Motor neuron (in vitro differentiated cells): ENCODE measurements at regions not wholly inside any gene's neighbourhood (a gene's known extent, or its start where the extent isn't known, plus 50 kb on each side); places are given as distances from the start of the nearest gene placed in this dataset.

Experiments used
- ATAC-seq, 8 experiments: fragments of 200-7000 bp; cut with Tn5 transposase; replicated peaks in 6 of 8; 2 replicates each; pipeline ENCODE4 v1.8.0; 2021; ENCODE audit warnings: mild to moderate bottlenecking in 8 of 8, moderate library complexity in 8 of 8
- H3K27ac ChIP-seq, 2 donors: fragments of 250-450 bp; sonication (Bioruptor Pico); 2 replicates each; pipeline ENCODE4 v1.9.0; 2021; ENCODE audit warnings: antibody characterized with exemption in 2 of 2, mild to moderate bottlenecking in 2 of 2, moderate library complexity in 1 of 2
- H3K4me1 ChIP-seq, 2 donors: fragments of 250-450 bp; sonication (Bioruptor Pico); replicated peaks in 1 of 2; 2 replicates each; pipeline ENCODE4 v1.6.1; 2021; ENCODE audit warnings: antibody characterized with exemption in 2 of 2, mild to moderate bottlenecking in 2 of 2, moderate library complexity in 1 of 2
- H3K4me3 ChIP-seq, 5 donors: fragments of 250-450 bp; sonication (Bioruptor Pico); 2 replicates each; pipeline ENCODE4 v1.9.0; 2021; ENCODE audit warnings: antibody characterized with exemption in 5 of 5, mild to moderate bottlenecking in 5 of 5, moderate library complexity in 4 of 5
- WGBS, 10 experiments: fragments of 450-650 bp; shearing (Covaris generic); methylation state at CpG; one replicate each; pipeline ENCODE4 v1.0.0; 2022; 5-methylcytosine and 5-hydroxymethylcytosine counted together
- in situ Hi-C, 9 experiments: fragments of 400-800 bp; cut with MboI; loops; one replicate each; pipeline ENCODE4 v1.15.0; 2021; ENCODE audit warnings: low sequenced_read_pairs in 9 of 9, low pct_unique_long_range_greater_than_20kb in 2 of 9; ENCODE audit not compliant: unreplicated experiment in 9 of 9

DNA sequence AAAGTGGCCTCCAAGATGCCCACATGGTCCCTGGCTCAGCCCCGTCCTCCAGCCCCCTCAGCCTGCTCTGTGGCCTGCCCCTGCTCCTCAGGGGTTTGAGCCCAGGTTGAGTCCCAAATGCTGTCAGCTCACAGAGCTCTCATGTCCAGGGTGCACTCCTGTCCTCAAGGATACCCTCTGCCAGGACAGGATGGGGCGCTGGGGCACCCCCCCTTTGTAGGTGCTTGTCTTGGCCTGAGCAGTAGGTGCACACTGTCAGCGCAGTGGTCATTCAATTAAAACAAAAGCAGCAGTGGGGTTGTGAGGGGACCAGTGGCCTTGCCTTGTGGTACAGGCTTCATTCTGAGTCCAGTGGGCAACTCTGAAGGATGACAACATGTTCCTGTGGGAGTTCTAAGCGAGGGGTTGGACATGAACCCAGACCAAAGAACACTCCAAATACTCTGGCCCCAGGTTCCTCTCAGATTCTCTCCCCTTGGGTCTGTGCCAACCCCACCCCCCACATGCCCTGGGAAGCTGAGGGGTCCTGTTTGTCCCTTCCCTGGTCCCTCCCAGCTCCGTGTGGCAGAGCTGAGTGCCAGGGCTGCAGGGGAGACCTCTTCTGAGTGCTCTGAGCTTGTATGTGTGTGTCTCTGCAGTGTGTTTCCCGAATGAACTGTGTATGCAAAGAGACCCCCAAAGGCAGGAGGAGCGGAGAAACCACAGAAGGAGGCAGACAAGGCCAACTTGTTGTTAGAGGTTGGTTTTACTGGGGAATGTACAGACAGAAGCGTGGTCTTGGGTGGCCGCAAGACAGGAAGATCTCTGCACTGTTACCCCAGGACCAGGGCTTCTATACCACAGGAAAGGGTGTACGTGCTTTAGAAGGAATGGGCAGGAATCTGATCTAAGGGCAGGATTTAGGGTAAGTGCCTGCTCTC is 155.6 kb upstream of the HS6ST1 start:
- 48 to 100% (median 96%) methylated on average over 1 to 4 of the region's 10 CpGs; no CpG with 5 or more reads in 3 of the 10 experiments for WGBS, 10 experiments
- H3K4me1 ChIP-seq: peaks cover 22 to 35% of the 10 kb centered on the region in 2 donors
- in situ Hi-C loops: no loop called here
- ATAC-seq: no peak
- no peak overlapping the region for H3K4me3 ChIP-seq
- H3K27ac ChIP-seq: peak overlapping the region in 1 of 2 donors; percentile 42

DNA sequence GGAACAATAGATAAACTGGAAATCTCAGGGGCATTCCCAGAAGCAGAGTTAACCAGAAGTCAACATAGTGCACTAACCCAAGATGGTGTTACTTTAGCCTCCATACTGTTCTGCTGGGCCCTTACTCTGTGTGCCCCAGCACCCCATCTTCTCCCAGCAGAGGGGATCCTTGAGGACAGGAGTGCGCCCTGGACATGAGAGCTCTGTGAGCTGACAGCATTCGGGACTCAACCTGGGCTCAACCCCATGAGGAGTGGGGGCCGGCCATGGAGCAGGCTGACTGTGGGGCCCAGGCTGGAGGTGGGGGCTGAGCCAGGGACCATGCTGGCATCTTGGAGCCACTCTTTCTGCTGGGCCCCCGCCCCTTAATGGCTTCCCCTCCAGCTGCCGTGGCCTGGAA is 156.3 kb upstream of the HS6ST1 start:
- H3K27ac ChIP-seq: no peak overlapping the region
- peaks cover 22 to 35% of the 10 kb centered on the region in 2 donors for H3K4me1 ChIP-seq
- H3K4me3 ChIP-seq: no peak overlapping the region
- in situ Hi-C loops: no loop called here
- no peak for ATAC-seq
- 70% methylated on average over 2 of the region's 5 CpGs; no CpG with 5 or more reads in 9 of the 10 experiments for WGBS, 10 experiments

DNA sequence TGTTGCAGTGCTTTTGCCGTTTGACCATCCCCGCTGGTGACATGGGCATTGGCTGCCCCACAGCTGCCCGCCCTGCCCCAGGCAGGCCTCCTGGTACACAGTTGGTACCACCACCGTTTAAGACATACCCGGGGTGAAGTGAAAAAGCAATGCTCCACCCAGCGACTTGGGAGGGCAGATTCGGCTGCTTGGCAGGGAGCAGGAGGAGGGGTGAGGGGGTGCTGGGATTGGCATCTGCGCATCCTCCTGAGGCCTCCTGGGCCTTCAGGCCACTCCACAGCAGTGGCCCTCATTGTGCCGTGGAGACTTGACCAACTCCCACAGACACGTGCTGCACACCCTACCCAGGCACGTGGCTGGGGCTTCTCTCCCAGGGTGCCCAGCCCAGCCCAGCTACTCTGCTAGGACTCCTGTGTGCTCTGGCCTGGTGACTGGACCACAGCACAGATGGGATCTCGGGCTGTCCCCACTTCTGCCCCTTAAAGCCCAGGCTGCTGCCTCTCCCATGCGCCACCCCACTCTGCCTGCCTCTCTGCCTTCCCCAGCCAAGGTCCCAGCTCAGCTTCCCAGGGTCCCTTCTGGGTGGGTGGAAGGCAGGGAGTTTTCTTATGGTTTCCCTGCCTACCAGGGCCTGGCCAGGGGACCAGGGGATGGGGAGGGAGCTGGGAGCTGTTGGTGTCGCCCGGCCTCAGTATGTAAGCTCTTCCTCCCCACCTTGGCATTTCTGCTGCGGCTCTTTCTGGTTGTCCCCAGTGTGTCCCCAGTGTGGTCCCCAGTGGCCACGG is 157.0 kb upstream of the HS6ST1 start:
- H3K4me1 ChIP-seq: peaks cover 22 to 35% of the 10 kb centered on the region in 2 donors
- no peak overlapping the region for H3K4me3 ChIP-seq
- in situ Hi-C loops: no loop called here
- WGBS, 10 experiments: 92 to 100% (median 97%) methylated on average over 2 to 9 of the region's 17 CpGs; no CpG with 5 or more reads in 6 of the 10 experiments
- no peak overlapping the region for H3K27ac ChIP-seq
- ATAC-seq: no peak

DNA sequence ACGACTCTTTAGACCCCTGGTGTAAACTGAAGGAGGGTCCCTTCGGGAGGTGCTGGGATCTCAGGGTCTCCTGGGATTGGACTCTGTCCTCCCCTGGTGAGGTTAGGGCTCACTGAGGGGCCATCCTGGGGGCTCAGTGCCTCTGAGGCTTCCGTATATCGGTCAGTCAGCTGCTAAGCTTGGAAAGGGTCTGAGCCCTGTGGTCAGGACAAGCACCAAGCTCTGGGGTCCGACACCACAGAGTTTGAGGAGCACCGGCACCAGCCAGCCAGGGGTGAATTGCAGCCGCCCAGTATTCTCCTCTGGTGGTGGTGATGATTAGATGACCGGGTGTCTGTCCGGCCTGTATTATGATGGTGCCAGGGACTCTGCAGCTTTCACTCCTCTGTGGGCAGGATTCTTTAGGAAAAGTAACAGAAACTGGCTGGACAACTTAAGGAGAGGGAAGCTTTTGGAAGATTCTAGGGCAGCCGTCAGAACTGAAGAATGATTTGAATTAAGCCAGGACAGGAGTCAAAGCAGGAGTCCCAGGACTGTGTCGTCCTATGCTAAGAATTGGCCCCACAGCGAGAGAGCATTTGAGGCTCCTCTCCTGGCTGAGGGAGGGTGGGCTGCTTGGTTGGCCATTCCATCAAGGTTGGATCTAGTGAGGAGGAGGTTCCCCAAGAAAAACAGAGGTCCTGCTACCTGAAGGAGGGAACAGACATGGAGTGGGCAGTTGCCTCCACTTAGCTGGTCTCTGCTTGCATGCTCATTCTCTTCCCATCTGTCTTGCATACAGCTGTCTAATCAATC is 158.6 kb upstream of the HS6ST1 start:
- in situ Hi-C loops: no loop called here
- peaks cover 21 to 33% of the 10 kb centered on the region in 2 donors for H3K4me1 ChIP-seq
- H3K27ac ChIP-seq: no peak overlapping the region
- WGBS, 10 experiments: 81 to 100% (median 94%) methylated on average over 1 to 5 of the region's 12 CpGs; no CpG with 5 or more reads in 2 of the 10 experiments
- ATAC-seq: no peak
- H3K4me3 ChIP-seq: no peak overlapping the region

DNA sequence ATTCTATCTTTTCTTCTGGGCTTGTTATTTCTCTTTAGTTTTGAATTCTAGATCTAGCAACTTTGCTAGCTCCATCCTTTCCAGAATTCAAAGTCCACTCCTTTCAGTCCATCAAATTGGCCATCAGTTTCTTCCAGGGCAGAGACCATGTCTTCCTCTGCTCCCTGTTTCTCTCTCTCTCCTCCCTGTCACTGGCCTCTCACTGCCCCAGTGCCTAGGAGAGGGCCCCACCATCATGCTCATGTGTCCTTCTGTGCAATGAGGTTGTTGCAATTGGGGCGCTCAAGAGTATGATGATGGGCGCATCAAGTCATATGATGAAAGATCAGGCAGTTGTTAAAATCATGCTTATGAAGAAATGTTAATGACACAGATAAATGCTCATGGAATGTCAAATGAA is 159.2 kb upstream of the HS6ST1 start:
- 63 to 100% (median 98%) methylated on average over 1 to 2 of the region's 2 CpGs for WGBS, 10 experiments
- H3K4me1 ChIP-seq: peaks cover 14 to 27% of the 10 kb centered on the region in 2 donors
- no peak overlapping the region for H3K4me3 ChIP-seq
- ATAC-seq: no peak
- in situ Hi-C loops: no loop called here
- H3K27ac ChIP-seq: no peak overlapping the region

DNA sequence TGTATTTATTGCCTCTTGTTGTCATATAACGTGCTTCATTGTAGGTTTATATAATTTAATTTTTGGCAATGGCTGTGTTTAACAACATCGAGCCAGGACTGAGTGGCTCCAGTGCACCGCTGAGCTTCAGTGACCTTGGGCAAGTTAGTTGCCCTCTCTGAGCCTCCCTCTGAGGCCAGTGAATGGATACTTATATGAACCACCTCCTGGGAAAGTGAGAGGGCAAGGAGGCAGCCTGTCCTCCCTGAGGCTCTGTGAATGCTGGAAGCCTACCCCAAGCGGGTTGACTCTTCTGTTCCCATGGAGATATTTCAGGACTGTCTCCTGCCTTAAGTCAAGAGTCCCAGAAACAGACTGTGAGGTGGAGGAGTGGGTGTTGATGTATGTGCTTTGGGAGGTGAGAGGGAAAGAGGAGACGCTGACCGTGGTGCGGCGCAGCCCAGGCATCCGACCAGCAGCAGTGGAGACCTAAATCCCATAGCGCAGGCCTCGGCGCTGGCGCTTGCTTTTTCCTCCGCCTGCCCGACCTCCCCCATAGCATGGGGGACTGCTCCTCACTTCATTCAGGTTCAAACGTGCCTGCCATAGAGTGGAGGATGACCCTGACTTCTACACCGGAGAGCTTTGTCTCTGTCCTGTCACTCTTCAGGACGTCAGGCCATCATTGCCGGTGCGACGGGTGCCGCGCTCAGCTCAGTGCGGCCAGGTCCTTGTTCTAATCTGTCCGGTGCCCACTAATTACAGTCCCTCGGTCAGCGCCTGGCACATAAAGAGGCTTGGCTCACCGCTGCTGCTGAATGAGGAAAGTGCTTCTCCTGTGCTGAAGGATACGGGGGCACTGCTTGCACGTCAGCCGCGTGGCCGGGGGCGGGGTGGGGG is 167.3 kb upstream of the HS6ST1 start:
- no peak overlapping the region for H3K27ac ChIP-seq
- in situ Hi-C loops: no loop called here
- H3K4me1 ChIP-seq: no peaks in the 10 kb centered on the region
- ATAC-seq: no peak
- WGBS, 10 experiments: 21 to 98% (median 92%) methylated on average over 1 to 16 of the region's 34 CpGs; no CpG with 5 or more reads in 2 of the 10 experiments
- H3K4me3 ChIP-seq: no peak overlapping the region

DNA sequence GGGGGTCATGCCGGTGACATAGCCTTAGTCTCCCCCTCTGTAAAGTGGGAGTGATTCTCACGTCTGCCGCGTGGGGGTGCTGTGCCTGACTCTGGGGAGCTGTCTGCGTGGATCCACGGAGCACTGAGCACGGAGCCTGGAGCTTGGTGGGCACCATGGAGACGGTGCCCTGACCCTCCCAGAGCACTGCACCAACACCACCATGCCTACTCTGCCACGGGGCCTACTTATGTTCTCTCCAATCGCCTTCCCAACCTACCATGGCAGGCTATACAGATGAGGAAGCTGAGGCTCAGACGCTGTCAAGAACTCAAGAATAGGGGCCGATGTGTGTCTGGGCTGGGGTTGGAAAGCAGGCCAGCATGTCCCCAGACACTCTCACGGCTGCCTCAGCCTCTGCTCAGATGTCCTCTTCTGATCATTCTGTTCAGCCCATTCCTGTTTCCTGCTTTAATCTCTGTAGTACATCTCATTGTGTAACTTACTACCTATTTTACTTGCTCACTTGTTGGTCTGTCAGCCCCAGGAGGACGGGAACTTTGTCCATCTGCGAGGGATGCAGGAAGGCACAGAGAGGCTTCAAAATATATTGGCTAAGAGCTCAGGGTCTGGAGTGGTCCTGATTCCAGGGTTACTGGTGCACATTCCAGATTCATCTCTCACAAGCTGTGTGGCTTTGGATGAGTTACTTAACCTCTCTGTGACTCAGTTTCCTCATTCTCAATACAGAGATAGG is 168.1 kb upstream of the HS6ST1 start:
- no peak overlapping the region for H3K4me3 ChIP-seq
- no peak for ATAC-seq
- in situ Hi-C loops: no loop called here
- peaks cover 0 to 7% of the 10 kb centered on the region in 2 donors for H3K4me1 ChIP-seq
- no peak overlapping the region for H3K27ac ChIP-seq
- WGBS, 10 experiments: 33 to 100% (median 67%) methylated on average over 1 to 4 of the region's 15 CpGs; no CpG with 5 or more reads in 3 of the 10 experiments

DNA sequence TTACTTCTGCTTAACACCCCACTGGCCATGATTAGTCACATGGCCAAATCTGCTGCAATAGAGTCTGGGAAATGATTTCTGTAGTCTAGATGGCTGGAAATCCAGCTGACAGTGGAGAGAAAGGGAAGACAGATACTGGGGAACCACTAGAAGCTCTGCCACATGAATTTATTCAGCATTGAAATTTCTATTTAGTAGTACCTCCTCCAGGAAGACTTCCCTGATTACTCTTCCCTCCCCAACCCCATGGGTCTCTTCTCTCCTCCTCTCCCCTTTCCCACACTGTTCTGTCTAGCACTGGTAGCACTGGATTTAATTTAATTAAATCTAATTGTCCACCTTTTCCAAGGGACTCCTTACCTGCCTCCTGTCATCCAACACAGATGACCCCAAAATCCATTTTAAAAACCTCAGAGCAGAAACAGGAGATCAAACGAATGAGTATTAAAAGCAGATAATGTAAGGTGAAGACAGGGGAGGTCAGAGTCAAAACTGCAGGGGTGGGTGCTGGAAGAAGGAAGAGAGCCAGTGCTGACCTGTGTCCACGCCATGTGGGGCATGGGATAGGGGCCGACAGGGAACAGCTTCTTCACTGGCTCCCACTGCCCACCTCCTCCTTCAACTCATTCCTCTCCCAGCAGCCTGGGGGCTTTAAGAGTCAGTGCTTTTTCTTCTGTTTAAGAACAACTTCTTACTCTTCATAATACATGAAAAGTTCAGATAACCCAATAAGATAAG is 169.2 kb upstream of the HS6ST1 start:
- WGBS, 10 experiments: 0 to 81% (median 56%) methylated on average over 1 to 3 of the region's 3 CpGs; no CpG with 5 or more reads in 3 of the 10 experiments
- no peak for ATAC-seq
- Histone ChIP-seq H3K4me3 (no peak overlapping the region), H3K27ac (no peak overlapping the region), H3K4me1 (peaks cover 0 to 8% of the 10 kb centered on the region in 2 donors)
- in situ Hi-C loops: no loop called here

DNA sequence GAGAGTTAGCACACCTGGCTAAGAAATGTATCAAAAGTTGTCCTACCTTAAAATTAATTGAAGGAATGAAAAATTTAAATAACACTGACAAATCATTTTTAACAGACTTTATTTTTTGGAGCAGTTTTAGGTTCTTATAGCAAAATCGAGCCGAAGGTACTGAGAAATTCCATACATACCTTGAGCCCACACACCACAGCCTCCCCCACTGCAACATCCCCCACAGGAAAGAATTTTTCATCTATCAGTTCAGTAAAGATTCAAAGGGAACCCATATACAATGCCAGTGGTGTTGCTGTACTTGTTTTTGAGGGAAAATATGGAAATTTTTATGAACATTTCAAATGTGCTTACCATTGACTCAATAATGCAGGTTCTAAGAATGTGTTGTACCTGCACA is 169.8 kb upstream of the HS6ST1 start:
- Histone ChIP-seq H3K4me1 (peaks cover 0 to 8% of the 10 kb centered on the region in 2 donors), H3K27ac (no peak overlapping the region), H3K4me3 (no peak overlapping the region)
- WGBS, 10 experiments: 17 to 100% (median 80%) methylated on average over 1 to 2 of the region's 2 CpGs; no CpG with 5 or more reads in 1 of the 10 experiments
- in situ Hi-C loops: no loop called here
- ATAC-seq: no peak

DNA sequence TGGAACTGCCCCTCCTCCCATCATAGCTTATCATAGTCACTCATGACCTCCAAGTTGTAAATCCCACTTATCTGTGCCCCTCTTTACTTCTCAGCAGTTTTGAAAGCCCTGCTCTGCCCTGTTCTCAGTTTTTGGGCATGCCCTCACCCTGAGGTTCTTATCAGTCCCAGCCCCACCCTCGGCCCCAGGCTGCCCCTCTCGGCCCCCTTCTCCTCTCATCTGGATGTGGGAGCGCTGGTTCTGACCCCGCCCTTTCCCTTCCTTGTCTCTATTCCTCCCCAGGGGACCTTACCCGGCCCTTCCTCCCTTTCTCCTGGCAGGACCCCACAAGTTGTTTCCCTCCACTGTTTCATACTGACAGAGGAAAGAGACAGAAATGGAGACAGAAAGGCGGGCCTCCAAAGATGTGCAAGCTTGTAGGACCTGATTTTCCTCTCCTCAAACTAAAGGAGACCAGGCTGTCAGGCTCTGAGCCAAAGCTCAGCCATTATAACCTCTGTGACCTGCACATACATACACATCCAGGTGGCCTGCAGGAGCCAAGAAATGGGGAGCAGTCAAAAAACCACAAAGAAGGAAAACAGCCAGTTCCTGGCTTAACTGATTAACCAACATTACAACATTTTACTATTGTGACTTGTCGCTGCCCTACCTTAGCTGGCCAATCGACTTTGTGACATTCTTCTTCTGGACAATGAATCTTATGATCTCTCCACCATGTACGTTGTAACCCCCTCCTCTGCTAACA is 171.0 kb upstream of the HS6ST1 start:
- in situ Hi-C loops: no loop called here
- Histone ChIP-seq H3K4me1 (peaks cover 5 to 12% of the 10 kb centered on the region in 2 donors), H3K4me3 (no peak overlapping the region), H3K27ac (no peak overlapping the region)
- no peak for ATAC-seq
- 20 to 100% (median 81%) methylated on average over 1 to 5 of the region's 9 CpGs for WGBS, 10 experiments
